ENCODE measurements at regions not wholly inside any gene's neighbourhood (a gene's known extent, or its start where the extent isn't known, plus 50 kb on each side); places are given as distances from the start of the nearest gene placed in this dataset.

GRCh38 chr5:166710271-166710670 lies 1581.2 kb upstream of the WWC1 start:
- no peak for DNase-seq (ENCODE audit: low read depth)
- no peaks in the 10 kb centered on the region for H3K27me3 ChIP-seq (ENCODE audit: control insufficient read depth, insufficient read depth, low read length)
- H3K4me3 ChIP-seq (ENCODE audit: low read depth, low read length) = no peak overlapping the region
- no peaks in the 10 kb centered on the region for H3K36me3 ChIP-seq (ENCODE audit: control insufficient read depth, insufficient read depth, low read length)
- TF ChIP-seq CTCF (IDR thresholded peaks at IDR 0.05; ENCODE audit: insufficient read depth, low read length, poor library complexity, severe bottlenecking) = no peak

- DNase-seq (ENCODE audit: low read depth) = no peak
- no peak for TF ChIP-seq CTCF (IDR thresholded peaks at IDR 0.05; ENCODE audit: insufficient read depth, low read length, poor library complexity, severe bottlenecking)
- Histone ChIP-seq H3K36me3 (ENCODE audit: control insufficient read depth, insufficient read depth, low read length) (no peaks in the 10 kb centered on the region), H3K4me3 (ENCODE audit: low read depth, low read length) (no peak overlapping the region), H3K27me3 (ENCODE audit: control insufficient read depth, insufficient read depth, low read length) (no peaks in the 10 kb centered on the region)
Observed at GRCh38 chr5:166712447-166713185, 1578.8 kb upstream of the WWC1 start.

GRCh38 chr5:166713295-166713694 lies 1578.2 kb upstream of the WWC1 start:
- no peak overlapping the region for H3K4me3 ChIP-seq (ENCODE audit: low read depth, low read length)
- no peak for DNase-seq (ENCODE audit: low read depth)
- TF ChIP-seq CTCF (IDR thresholded peaks at IDR 0.05; ENCODE audit: insufficient read depth, low read length, poor library complexity, severe bottlenecking) = no peak
- H3K36me3 ChIP-seq (ENCODE audit: control insufficient read depth, insufficient read depth, low read length) = no peaks in the 10 kb centered on the region
- no peaks in the 10 kb centered on the region for H3K27me3 ChIP-seq (ENCODE audit: control insufficient read depth, insufficient read depth, low read length)

- no peak overlapping the region for H3K4me3 ChIP-seq (ENCODE audit: low read depth, low read length)
- TF ChIP-seq CTCF (IDR thresholded peaks at IDR 0.05; ENCODE audit: insufficient read depth, low read length, poor library complexity, severe bottlenecking) = no peak
- DNase-seq (ENCODE audit: low read depth) = peak; percentile 53
- H3K27me3 ChIP-seq (ENCODE audit: control insufficient read depth, insufficient read depth, low read length) = no peaks in the 10 kb centered on the region
- no peaks in the 10 kb centered on the region for H3K36me3 ChIP-seq (ENCODE audit: control insufficient read depth, insufficient read depth, low read length)
Observed at GRCh38 chr5:166716856-166717492, 1574.5 kb upstream of the WWC1 start.

- H3K27me3 ChIP-seq (ENCODE audit: control insufficient read depth, insufficient read depth, low read length) = no peaks in the 10 kb centered on the region
- peak; percentile 16 for DNase-seq (ENCODE audit: low read depth)
- no peak overlapping the region for H3K4me3 ChIP-seq (ENCODE audit: low read depth, low read length)
- no peaks in the 10 kb centered on the region for H3K36me3 ChIP-seq (ENCODE audit: control insufficient read depth, insufficient read depth, low read length)
- TF ChIP-seq CTCF (IDR thresholded peaks at IDR 0.05; ENCODE audit: insufficient read depth, low read length, poor library complexity, severe bottlenecking) = no peak
Observed at GRCh38 chr5:166719991-166720390, 1571.5 kb upstream of the WWC1 start.

All from kidney epithelial cell (primary cell).